ENCODE measurements at regions not wholly inside any gene's neighbourhood (a gene's known extent, or its start where the extent isn't known, plus 50 kb on each side); places are given as distances from the start of the nearest gene placed in this dataset.

GRCh38 chr22:19645391-19645790 lies 68.9 kb upstream of the SEPTIN5 start:
- DNase-seq (ENCODE audit: low spot score) = no peak
- no peak for TF ChIP-seq CTCF (IDR thresholded peaks at IDR 0.05; ENCODE audit: extremely low read depth, missing control alignments)

- TF ChIP-seq CTCF (IDR thresholded peaks at IDR 0.05; ENCODE audit: extremely low read depth, missing control alignments) = no peak
- DNase-seq (ENCODE audit: low spot score) = no peak
These were observed 68.4 kb upstream of the SEPTIN5 start for GRCh38 chr22:19645905-19646304.

- no peak for TF ChIP-seq CTCF (IDR thresholded peaks at IDR 0.05; ENCODE audit: extremely low read depth, missing control alignments)
- no peak for DNase-seq (ENCODE audit: low spot score)
These were observed 67.9 kb upstream of the SEPTIN5 start for GRCh38 chr22:19646383-19646782.

GRCh38 chr22:19648419-19648929 lies 65.8 kb upstream of the SEPTIN5 start:
- DNase-seq (ENCODE audit: low spot score) = no peak
- no peak for TF ChIP-seq CTCF (IDR thresholded peaks at IDR 0.05; ENCODE audit: extremely low read depth, missing control alignments)

- no peak for DNase-seq (ENCODE audit: low spot score)
- no peak for TF ChIP-seq CTCF (IDR thresholded peaks at IDR 0.05; ENCODE audit: extremely low read depth, missing control alignments)
These were observed 62.0 kb upstream of the SEPTIN5 start for GRCh38 chr22:19652316-19652715.

GRCh38 chr22:19654338-19654987 lies 59.8 kb upstream of the SEPTIN5 start:
- no peak for TF ChIP-seq CTCF (IDR thresholded peaks at IDR 0.05; ENCODE audit: extremely low read depth, missing control alignments)
- DNase-seq (ENCODE audit: low spot score) = no peak

GRCh38 chr22:19655399-19655798 lies 58.9 kb upstream of the SEPTIN5 start:
- no peak for TF ChIP-seq CTCF (IDR thresholded peaks at IDR 0.05; ENCODE audit: extremely low read depth, missing control alignments)
- no peak for DNase-seq (ENCODE audit: low spot score)
